CD14-positive monocyte (primary cell): ENCODE measurements at regions not wholly inside any gene's neighbourhood (a gene's known extent, or its start where the extent isn't known, plus 50 kb on each side); places are given as distances from the start of the nearest gene placed in this dataset.

Source experiments
- DNase-seq, 3 donors: peaks; one replicate each; pipeline ENCODE4 v3.0.0-alpha.2; 2011 to 2022
- H2AFZ ChIP-seq: 2 replicates; pipeline ENCODE4 v1.6.0; 2012; ENCODE audit warnings: mild to moderate bottlenecking, low read depth, low read length, inconsistent platforms; ENCODE audit not compliant: insufficient read depth, poor library complexity, severe bottlenecking
- H3K27ac ChIP-seq, 2 donors: 1 replicate in 1 of 2; 2 replicates in 1 of 2; pipeline ENCODE4 v1.5.1; 2012 to 2013; ENCODE audit warnings: low read length in 2 of 2, control low read depth in 1 of 2, inconsistent platforms in 1 of 2, low read depth in 1 of 2, mild to moderate bottlenecking in 1 of 2
- H3K27me3 ChIP-seq, 2 donors: one replicate each; pipeline versions ENCODE4 v1.6.0 to v1.6.1; 2011 to 2013; ENCODE audit warnings: low read length in 2 of 2; ENCODE audit not compliant: control insufficient read depth in 2 of 2, insufficient read depth in 2 of 2
- H3K36me3 ChIP-seq, 2 donors: replicated peaks in 1 of 2; 1 replicate in 1 of 2; 2 replicates in 1 of 2; pipeline versions ENCODE4 v1.5.1 to v1.6.1; 2012 to 2013; ENCODE audit warnings: low read length in 2 of 2, control low read depth in 1 of 2, inconsistent platforms in 1 of 2, mild to moderate bottlenecking in 1 of 2; ENCODE audit not compliant: insufficient read depth in 2 of 2, control insufficient read depth in 1 of 2
- H3K4me1 ChIP-seq, 2 donors: 1 replicate in 1 of 2; 2 replicates in 1 of 2; pipeline versions ENCODE4 v1.5.1 to v1.6.1; 2012 to 2013; ENCODE audit warnings: low read length in 2 of 2, control low read depth in 1 of 2, inconsistent platforms in 1 of 2, mild to moderate bottlenecking in 1 of 2, moderate library complexity in 1 of 2; ENCODE audit not compliant: insufficient read depth in 2 of 2, control insufficient read depth in 1 of 2
- H3K4me2 ChIP-seq: replicated peaks from 2 replicates; pipeline ENCODE3; 2012; ENCODE audit warnings: low read length, moderate library complexity, mild to moderate bottlenecking; ENCODE audit not compliant: poor library complexity, severe bottlenecking; ENCODE audit errors: extremely low read depth
- H3K4me3 ChIP-seq, 3 experiments: fragments of 200-600 bp in 1 of 3; sonication (generic) in 1 of 3; replicated peaks in 1 of 3; 1 replicate in 2 of 3; 2 replicates in 1 of 3; pipeline ENCODE4 v1.5.1; 2011 to 2013; ENCODE audit warnings: low read length in 3 of 3, mild to moderate bottlenecking in 3 of 3, control low read depth in 2 of 3, low read depth in 2 of 3, inconsistent platforms in 1 of 3, moderate library complexity in 1 of 3
- H3K79me2 ChIP-seq: 2 replicates; pipeline ENCODE4 v1.6.0; 2012; ENCODE audit warnings: mild to moderate bottlenecking, control low read depth, inconsistent platforms, low read length, moderate library complexity; ENCODE audit not compliant: insufficient read depth
- H3K9ac ChIP-seq: 2 replicates; pipeline ENCODE4 v1.6.0; 2017; ENCODE audit warnings: low read length, mild to moderate bottlenecking; ENCODE audit not compliant: insufficient read depth, poor library complexity, severe bottlenecking
- H3K9me3 ChIP-seq, 2 donors: replicated peaks in 1 of 2; 1 replicate in 1 of 2; 2 replicates in 1 of 2; pipeline versions ENCODE4 v1.5.1 to v1.6.1; 2012 to 2013; ENCODE audit warnings: low read length in 2 of 2, control low read depth in 1 of 2; ENCODE audit not compliant: control insufficient read depth in 1 of 2, insufficient read depth in 1 of 2
- H4K20me1 ChIP-seq: 2 replicates; pipeline ENCODE4 v1.6.0; 2012; ENCODE audit warnings: mild to moderate bottlenecking, low read length, control low read depth, moderate library complexity; ENCODE audit not compliant: insufficient read depth
- H3K27ac Mint-ChIP-seq, 7 donors: one replicate each; pipeline ENCODE4 v1.8.0; 2020; ENCODE audit warnings: mild to moderate bottlenecking in 7 of 7, mixed read lengths in 7 of 7, moderate library complexity in 6 of 7, inconsistent platforms in 2 of 7
- H3K27me3 Mint-ChIP-seq, 3 donors: one replicate each; pipeline ENCODE4 v1.8.0; 2021 to 2022; ENCODE audit warnings: low read depth in 3 of 3, mild to moderate bottlenecking in 3 of 3, mixed read lengths in 3 of 3, moderate library complexity in 3 of 3, inconsistent platforms in 1 of 3
- H3K36me3 Mint-ChIP-seq, 2 donors: one replicate each; pipeline ENCODE4 v1.8.0; 2020; ENCODE audit warnings: mixed read lengths in 2 of 2, inconsistent platforms in 1 of 2, mild to moderate bottlenecking in 1 of 2
- H3K4me1 Mint-ChIP-seq: one replicate; pipeline ENCODE4 v1.8.0; 2020; ENCODE audit warnings: mild to moderate bottlenecking, mixed read lengths
- H3K4me3 Mint-ChIP-seq, 2 donors: one replicate each; pipeline ENCODE4 v1.8.0; 2020; ENCODE audit warnings: mild to moderate bottlenecking in 2 of 2, mixed read lengths in 2 of 2, moderate library complexity in 1 of 2
- H3K9me3 Mint-ChIP-seq, 7 donors: one replicate each; pipeline ENCODE4 v1.8.0; 2020 to 2022; ENCODE audit warnings: mixed read lengths in 7 of 7, mild to moderate bottlenecking in 6 of 7, moderate library complexity in 6 of 7, inconsistent platforms in 2 of 7
- CTCF ChIP-seq: fragments of 200-600 bp; IDR thresholded peaks from one replicate; pipeline ENCODE4 v1.8.0; 2022; ENCODE audit warnings: antibody characterized with exemption, mild to moderate bottlenecking
- WGBS: methylation state at CpG from one replicate; pipeline ENCODE4 v1.1.5; 2013; ENCODE audit warnings: missing lambda C conversion rate; ENCODE audit not compliant: insufficient coverage; 5-methylcytosine and 5-hydroxymethylcytosine counted together
- intact Hi-C, 2 donors: fragments of 100-400 bp; cut with micrococcal nuclease; formaldehyde crosslinking; loops; one replicate each; pipeline versions ENCODE4 v1.15.0 to v1.15.1; 2023

GRCh38 chr16:26729951-26730541 is 336.7 kb upstream of the C16orf82 start:
- intact Hi-C loops, result no loop called here
- no peaks in the 10 kb centered on the region for H4K20me1 ChIP-seq
- H3K27ac ChIP-seq, result no peak overlapping the region
- 17% methylated on average over 1 of the region's 2 CpGs for WGBS
- Mint-ChIP-seq H3K4me1 (no peaks in the 10 kb centered on the region), H3K9me3 (peaks cover 0 to 9% (median 0%) of the 10 kb centered on the region in 7 donors), H3K27ac (no peak overlapping the region), H3K36me3 (no peaks in the 10 kb centered on the region), H3K27me3 (peaks cover 0 to 3% (median 1%) of the 10 kb centered on the region in 3 donors), H3K4me3 (no peak overlapping the region)
- H3K4me2 ChIP-seq, result no peak overlapping the region
- no peaks in the 10 kb centered on the region for H3K4me1 ChIP-seq
- no peak for DNase-seq
- H3K79me2 ChIP-seq, result no peaks in the 10 kb centered on the region
- no peaks in the 10 kb centered on the region for H3K36me3 ChIP-seq
- TF ChIP-seq CTCF, result no peak
- no peaks in the 10 kb centered on the region for H3K9me3 ChIP-seq
- no peak overlapping the region for H3K4me3 ChIP-seq
- H3K9ac ChIP-seq, result no peak overlapping the region
- no peaks in the 10 kb centered on the region for H3K27me3 ChIP-seq
- H2AFZ ChIP-seq, result no peak overlapping the region

- Histone ChIP-seq H3K4me1 (no peaks in the 10 kb centered on the region), H3K9ac (no peak overlapping the region), H3K27me3 (no peaks in the 10 kb centered on the region), H3K27ac (no peak overlapping the region), H2AFZ (no peak overlapping the region), H3K4me2 (no peak overlapping the region), H3K79me2 (no peaks in the 10 kb centered on the region), H3K9me3 (no peaks in the 10 kb centered on the region), H4K20me1 (no peaks in the 10 kb centered on the region), H3K36me3 (no peaks in the 10 kb centered on the region), H3K4me3 (no peak overlapping the region)
- WGBS, result no CpG with 5 or more reads among the region's 4 CpGs
- Mint-ChIP-seq H3K36me3 (no peaks in the 10 kb centered on the region), H3K27ac (no peak overlapping the region), H3K4me1 (no peaks in the 10 kb centered on the region), H3K27me3 (peaks cover 0 to 3% (median 3%) of the 10 kb centered on the region in 3 donors), H3K4me3 (no peak overlapping the region), H3K9me3 (peaks cover 0 to 6% (median 1%) of the 10 kb centered on the region in 7 donors)
- no peak for TF ChIP-seq CTCF
- intact Hi-C loops, result no loop called here
- no peak for DNase-seq
These were observed 335.0 kb upstream of the C16orf82 start for GRCh38 chr16:26731729-26732128.
